Panc1 (cell line): ENCODE measurements at regions not wholly inside any gene's neighbourhood (a gene's known extent, or its start where the extent isn't known, plus 50 kb on each side); places are given as distances from the start of the nearest gene placed in this dataset.

Source experiments
- CTCF ChIP-seq: fragments of 450-650 bp; IDR thresholded peaks from 2 replicates; pipeline ENCODE4 v1.5.1; 2017; ENCODE audit warnings: mild to moderate bottlenecking
- POLR2AphosphoS5 ChIP-seq: IDR thresholded peaks from 2 replicates; pipeline ENCODE4 v1.6.1; 2012; ENCODE audit warnings: mild to moderate bottlenecking, low read depth, low read length, moderate library complexity

DNA sequence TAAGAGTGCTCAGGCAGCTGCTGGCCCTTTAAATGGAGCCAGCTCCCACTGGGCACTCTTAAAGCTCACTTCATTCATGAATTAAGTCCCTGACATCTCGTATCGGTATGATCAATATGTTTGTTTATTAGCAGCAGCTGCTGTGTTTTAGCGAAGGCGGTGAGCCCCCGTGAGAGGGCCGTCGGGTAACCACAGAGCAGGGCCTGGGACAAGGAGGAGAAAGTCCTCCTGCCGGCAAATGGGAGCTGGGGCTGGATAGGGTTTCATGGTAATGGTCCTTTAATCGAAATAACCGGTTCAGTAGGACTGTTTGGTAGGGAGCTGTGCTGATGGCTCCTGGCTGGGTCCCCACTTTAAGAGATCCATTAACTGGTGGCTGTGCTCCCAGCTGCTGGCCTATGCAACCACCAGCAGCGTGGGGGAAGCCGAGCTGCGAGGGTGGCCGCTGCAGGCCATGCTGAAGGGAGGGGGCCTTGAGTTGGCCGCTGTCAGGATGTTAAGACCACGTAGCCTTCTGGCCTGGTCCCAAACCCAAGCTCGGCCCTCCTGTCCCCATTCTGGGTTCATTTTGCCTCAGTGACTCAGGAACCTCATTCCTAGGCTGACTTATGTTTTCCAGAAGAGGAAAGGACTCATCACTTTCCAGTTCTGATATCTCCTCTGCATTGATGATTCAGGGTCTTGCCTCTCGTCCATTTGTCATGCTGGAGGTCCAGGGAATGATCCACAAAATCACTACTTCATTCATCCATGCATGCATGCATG lies 67.6 kb upstream of the NTRK3 start:
- TF ChIP-seq CTCF = no peak
- no peak for TF ChIP-seq POLR2AphosphoS5
